ENCODE measurements at regions not wholly inside any gene's neighbourhood (a gene's known extent, or its start where the extent isn't known, plus 50 kb on each side); places are given as distances from the start of the nearest gene placed in this dataset.

- no peak for FAIRE-seq
- DNase-seq (ENCODE audit: insufficient read length, low spot score) = no peak
Observed at GRCh38 chr1:48057249-48057648, 60.1 kb upstream of the TRABD2B start.

DNA sequence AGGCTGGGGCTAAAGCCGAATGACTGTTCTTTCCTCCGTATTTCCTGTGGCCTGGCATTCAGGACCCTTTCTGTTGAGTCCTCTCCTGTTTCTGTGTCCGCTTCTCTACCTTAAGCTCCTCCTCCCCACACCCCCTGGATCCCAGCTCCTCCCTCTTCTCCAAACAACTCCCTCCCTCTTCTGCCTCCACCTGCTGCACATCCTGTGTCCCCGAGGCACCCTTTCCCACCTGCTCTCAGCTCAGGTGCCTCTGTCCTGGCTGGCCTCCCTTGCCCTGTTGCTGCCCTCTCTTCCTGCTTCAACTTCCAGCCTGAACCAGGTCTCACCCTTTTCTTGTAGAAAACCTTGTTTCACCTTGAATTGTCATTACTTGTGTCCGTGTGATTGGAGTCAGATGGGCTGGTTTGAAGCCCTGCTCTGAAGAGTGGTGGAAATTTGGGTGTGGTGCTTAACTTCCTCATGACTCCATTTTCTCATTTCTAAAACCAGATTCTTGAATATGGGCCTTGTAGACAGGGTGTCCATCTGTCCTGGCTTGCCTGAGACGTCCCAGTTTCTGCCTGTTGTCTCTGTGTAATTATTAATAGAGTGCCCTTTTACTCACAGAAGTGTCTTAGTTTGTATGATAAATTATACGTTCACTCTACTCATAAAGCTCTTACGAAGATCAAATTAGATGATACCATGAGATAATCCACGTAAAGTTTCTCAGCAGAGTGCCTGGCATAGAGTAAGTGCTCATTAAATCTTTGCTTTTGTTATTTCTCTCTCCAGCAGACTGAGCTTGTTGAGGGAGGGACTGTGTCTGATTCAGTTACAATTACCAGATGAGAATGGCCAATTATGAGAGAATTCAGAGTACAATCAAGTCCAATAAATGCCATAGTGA is 58.9 kb upstream of the TRABD2B start:
- DNase-seq (ENCODE audit: insufficient read length, low spot score) (no peak), FAIRE-seq (no peak)

GRCh38 chr1:48054232-48054631 is 57.0 kb upstream of the TRABD2B start:
- no peak for FAIRE-seq

DNA sequence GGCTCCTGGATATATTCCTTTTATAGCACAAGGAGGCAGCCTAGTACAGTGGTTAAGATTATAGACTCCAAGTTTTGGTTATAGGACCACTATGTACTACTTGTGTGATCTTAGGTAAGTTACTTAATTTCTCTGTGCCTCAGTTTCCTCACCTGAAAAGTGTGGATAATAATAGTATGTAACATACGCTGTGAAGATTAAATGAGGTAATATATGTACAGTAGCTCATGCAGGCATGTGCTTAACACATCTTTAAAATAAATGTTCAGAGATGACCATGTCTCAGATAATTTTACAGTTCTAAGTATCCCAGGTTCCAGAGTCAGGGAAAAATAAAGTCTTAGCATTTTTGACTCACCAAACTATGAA is 55.7 kb upstream of the TRABD2B start:
- FAIRE-seq (no peak), DNase-seq (ENCODE audit: insufficient read length, low spot score) (no peak)

More at GRCh38 chr1:48054232-48054631, 57.0 kb upstream of the TRABD2B start:
- DNase-seq (ENCODE audit: insufficient read length, low spot score) = no peak

DNA sequence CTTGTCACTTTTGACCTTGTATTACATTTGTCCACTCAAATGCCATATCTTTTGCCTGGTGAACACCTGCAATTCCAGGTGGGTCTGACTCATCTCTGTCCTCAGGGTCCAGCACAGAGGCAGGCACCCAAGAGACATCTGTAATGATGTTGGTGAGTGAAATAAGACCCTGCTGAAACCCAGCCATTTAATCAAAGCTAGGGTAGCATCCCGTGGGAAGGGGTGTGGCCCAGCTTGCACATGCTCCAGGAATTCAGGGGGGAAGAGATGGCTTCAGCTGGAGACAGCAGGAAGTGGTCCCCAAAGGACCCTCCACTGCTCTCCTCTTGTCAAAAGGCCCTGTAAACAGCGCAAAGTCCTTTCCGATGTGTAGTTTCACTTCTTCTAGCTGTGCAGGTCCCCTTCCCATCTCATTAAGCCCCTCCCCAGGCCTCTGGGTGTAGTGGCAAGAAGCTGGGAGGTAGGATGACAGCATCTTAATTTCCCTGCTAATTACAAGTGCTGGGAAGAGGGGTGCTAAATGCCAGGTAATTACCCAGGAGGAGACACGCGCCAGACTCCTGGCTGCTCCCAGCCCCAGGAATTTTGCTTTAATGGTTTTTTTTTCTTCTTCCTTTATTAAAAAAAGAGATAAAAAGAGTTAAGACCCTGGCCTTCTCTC is 54.4 kb upstream of the TRABD2B start:
- DNase-seq (ENCODE audit: insufficient read length, low spot score) = no peak

GRCh38 chr1:48049823-48050535 is 52.8 kb upstream of the TRABD2B start:
- no peak for DNase-seq (ENCODE audit: insufficient read length, low spot score)
- FAIRE-seq = no peak

More for the DNA sequence above, 54.4 kb upstream of the TRABD2B start:
- no peak for FAIRE-seq

GRCh38 chr1:48048980-48049379 is 51.8 kb upstream of the TRABD2B start:
- no peak for FAIRE-seq

GRCh38 chr1:48048064-48048463 is 50.9 kb upstream of the TRABD2B start:
- DNase-seq (ENCODE audit: insufficient read length, low spot score) (no peak), FAIRE-seq (no peak)

More at GRCh38 chr1:48048980-48049379, 51.8 kb upstream of the TRABD2B start:
- no peak for DNase-seq (ENCODE audit: insufficient read length, low spot score)

- FAIRE-seq (no peak), DNase-seq (ENCODE audit: insufficient read length, low spot score) (no peak)
Observed at GRCh38 chr1:48047116-48047515, 49.9 kb upstream of the TRABD2B start.

Data from HTR-8/SVneo (cell line).